Hindlimb muscle (tissue), 1 donor: ENCODE measurements at regions not wholly inside any gene's neighbourhood (a gene's known extent, or its start where the extent isn't known, plus 50 kb on each side); places are given as distances from the start of the nearest gene placed in this dataset.

Source experiments
- DNase-seq: peaks from one replicate; pipeline ENCODE4 v3.0.0-alpha.2; 2013

- no peak for DNase-seq
Observed at GRCh38 chr18:45169610-45170009, 445.7 kb upstream of the SLC14A2 start.

- no peak for DNase-seq
Observed at GRCh38 chr18:45171679-45172191, 443.5 kb upstream of the SLC14A2 start.

GRCh38 chr18:45173327-45173726, 441.9 kb upstream of the SLC14A2 start:
- no peak for DNase-seq

GRCh38 chr18:45173799-45174519, 441.3 kb upstream of the SLC14A2 start:
- no peak for DNase-seq

- DNase-seq = no peak
Observed at GRCh38 chr18:45174629-45175136, 440.6 kb upstream of the SLC14A2 start.

GRCh38 chr18:45175511-45175910, 439.8 kb upstream of the SLC14A2 start:
- no peak for DNase-seq

GRCh38 chr18:45186832-45187231, 428.4 kb upstream of the SLC14A2 start:
- no peak for DNase-seq

GRCh38 chr18:45191795-45192194, 423.5 kb upstream of the SLC14A2 start:
- DNase-seq = no peak

- no peak for DNase-seq
Observed at GRCh38 chr18:45197526-45197970, 417.7 kb upstream of the SLC14A2 start.

- DNase-seq = no peak
Observed at GRCh38 chr18:45198526-45198925, 416.8 kb upstream of the SLC14A2 start.

- no peak for DNase-seq
Observed at GRCh38 chr18:45201029-45201428, 414.2 kb upstream of the SLC14A2 start.

GRCh38 chr18:45201489-45201888, 413.8 kb upstream of the SLC14A2 start:
- DNase-seq = no peak

GRCh38 chr18:45202061-45202460, 413.2 kb upstream of the SLC14A2 start:
- DNase-seq = peak; percentile 26

- no peak for DNase-seq
Observed at GRCh38 chr18:45203677-45204076, 411.6 kb upstream of the SLC14A2 start.

GRCh38 chr18:45207328-45207727, 407.9 kb upstream of the SLC14A2 start:
- no peak for DNase-seq

- DNase-seq = no peak
Observed at GRCh38 chr18:45208164-45208563, 407.1 kb upstream of the SLC14A2 start.

GRCh38 chr18:45212181-45213039, 402.9 kb upstream of the SLC14A2 start:
- DNase-seq = peak; percentile 33

- DNase-seq = no peak
Observed at GRCh38 chr18:45213040-45213333, 402.3 kb upstream of the SLC14A2 start.

- no peak for DNase-seq
Observed at GRCh38 chr18:45218436-45218835, 396.8 kb upstream of the SLC14A2 start.

- DNase-seq = no peak
Observed at GRCh38 chr18:45221363-45221762, 393.9 kb upstream of the SLC14A2 start.

GRCh38 chr18:45222180-45222579, 393.1 kb upstream of the SLC14A2 start:
- DNase-seq = peak; percentile 6

GRCh38 chr18:45227001-45227742, 388.1 kb upstream of the SLC14A2 start:
- DNase-seq = no peak
